Colonic mucosa (tissue), 4 donors: ENCODE measurements at regions not wholly inside any gene's neighbourhood (a gene's known extent, or its start where the extent isn't known, plus 50 kb on each side); places are given as distances from the start of the nearest gene placed in this dataset.

Source experiments
- DNase-seq: peaks from one replicate; pipeline ENCODE4 v3.0.0-alpha.2; 2020
- H3K27ac ChIP-seq: fragments of 200-600 bp; one replicate; pipeline ENCODE4 v1.8.0; 2021
- H3K27me3 ChIP-seq: fragments of 200-600 bp; one replicate; pipeline ENCODE4 v1.8.0; 2021
- H3K36me3 ChIP-seq: fragments of 200-600 bp; one replicate; pipeline ENCODE4 v1.8.0; 2021
- H3K4me1 ChIP-seq: fragments of 200-600 bp; one replicate; pipeline ENCODE4 v1.8.0; 2021; ENCODE audit warnings: mild to moderate bottlenecking
- H3K4me3 ChIP-seq: fragments of 200-600 bp; one replicate; pipeline ENCODE4 v1.8.0; 2021
- H3K9ac ChIP-seq, 2 donors: one replicate each; pipeline ENCODE4 v1.7.0; 2013; ENCODE audit warnings: control low read depth in 2 of 2, low read depth in 2 of 2, low read length in 2 of 2
- H3K9me3 ChIP-seq: fragments of 200-600 bp; one replicate; pipeline ENCODE4 v1.8.0; 2021
- CTCF ChIP-seq: fragments of 200-600 bp; IDR thresholded peaks from one replicate; pipeline ENCODE4 v1.8.0; 2022; ENCODE audit warnings: antibody characterized with exemption, mild to moderate bottlenecking
- intact Hi-C: fragments of 100-400 bp; cut with DNase I; formaldehyde crosslinking; loops from one replicate; pipeline ENCODE4 v1.14.1; 2022
- donor health status: healthy.
- donor health status: DM: no; HTN: no; CAD: no.
- donor health status: DM: no; HTN: no; CAD: no.

- Histone ChIP-seq H3K36me3 (no peaks in the 10 kb centered on the region), H3K4me3 (no peak overlapping the region), H3K9ac (no peak overlapping the region), H3K9me3 (no peaks in the 10 kb centered on the region), H3K4me1 (no peaks in the 10 kb centered on the region), H3K27me3 (no peaks in the 10 kb centered on the region), H3K27ac (no peak overlapping the region)
- TF ChIP-seq CTCF, result no peak
- intact Hi-C loops, result no loop called here
- no peak for DNase-seq
Observed at GRCh38 chr4:123995936-123996335, 599.3 kb downstream of the SPRY1 start.

- no peaks in the 10 kb centered on the region for H3K9me3 ChIP-seq
- no peak for DNase-seq
- no peak overlapping the region for H3K4me3 ChIP-seq
- intact Hi-C loops, result no loop called here
- H3K36me3 ChIP-seq, result no peaks in the 10 kb centered on the region
- H3K27me3 ChIP-seq, result no peaks in the 10 kb centered on the region
- no peak overlapping the region for H3K27ac ChIP-seq
- no peak for TF ChIP-seq CTCF
- no peaks in the 10 kb centered on the region for H3K4me1 ChIP-seq
- no peak overlapping the region for H3K9ac ChIP-seq
Observed at GRCh38 chr4:123996718-123997510, 600.3 kb downstream of the SPRY1 start.

GRCh38 chr4:123997776-123998449 lies 601.3 kb downstream of the SPRY1 start:
- intact Hi-C loops, result no loop called here
- TF ChIP-seq CTCF, result no peak
- Histone ChIP-seq H3K27ac (no peak overlapping the region), H3K36me3 (no peaks in the 10 kb centered on the region), H3K4me1 (no peaks in the 10 kb centered on the region), H3K9me3 (no peaks in the 10 kb centered on the region), H3K27me3 (no peaks in the 10 kb centered on the region), H3K4me3 (no peak overlapping the region), H3K9ac (no peak overlapping the region)
- DNase-seq, result no peak

- H3K27ac ChIP-seq, result no peak overlapping the region
- DNase-seq, result no peak
- no peaks in the 10 kb centered on the region for H3K9me3 ChIP-seq
- no peaks in the 10 kb centered on the region for H3K36me3 ChIP-seq
- H3K27me3 ChIP-seq, result no peaks in the 10 kb centered on the region
- H3K4me1 ChIP-seq, result no peaks in the 10 kb centered on the region
- intact Hi-C loops, result no loop called here
- no peak for TF ChIP-seq CTCF
- no peak overlapping the region for H3K4me3 ChIP-seq
- H3K9ac ChIP-seq, result no peak overlapping the region
Observed at GRCh38 chr4:124000233-124000632, 603.6 kb downstream of the SPRY1 start.

GRCh38 chr4:124015766-124016165 lies 619.2 kb downstream of the SPRY1 start:
- DNase-seq, result no peak
- H3K27me3 ChIP-seq, result no peaks in the 10 kb centered on the region
- intact Hi-C loops, result no loop called here
- H3K9ac ChIP-seq, result no peak overlapping the region
- H3K27ac ChIP-seq, result no peak overlapping the region
- TF ChIP-seq CTCF, result no peak
- H3K4me3 ChIP-seq, result no peak overlapping the region
- H3K36me3 ChIP-seq, result no peaks in the 10 kb centered on the region
- no peaks in the 10 kb centered on the region for H3K9me3 ChIP-seq
- no peaks in the 10 kb centered on the region for H3K4me1 ChIP-seq
